Mesodermal cell (in vitro differentiated cells): ENCODE measurements at regions not wholly inside any gene's neighbourhood (a gene's known extent, or its start where the extent isn't known, plus 50 kb on each side); places are given as distances from the start of the nearest gene placed in this dataset.

Source experiments
- H3K27ac ChIP-seq: 2 replicates; pipeline ENCODE4 v1.7.0; 2013; ENCODE audit warnings: mild to moderate bottlenecking, low read depth, low read length, moderate library complexity; ENCODE audit not compliant: severe bottlenecking
- H3K36me3 ChIP-seq: 2 replicates; pipeline ENCODE4 v1.7.1; 2013; ENCODE audit warnings: mild to moderate bottlenecking, low read length, moderate library complexity; ENCODE audit not compliant: control insufficient read depth, insufficient read depth
- H3K4me1 ChIP-seq: one replicate; pipeline ENCODE4 v1.7.1; 2013; ENCODE audit warnings: mild to moderate bottlenecking, low read length; ENCODE audit not compliant: insufficient read depth, control insufficient read depth, poor library complexity, severe bottlenecking
- H3K4me3 ChIP-seq: 2 replicates; pipeline ENCODE4 v1.7.0; 2013; ENCODE audit warnings: low read length, control low read depth, mild to moderate bottlenecking; ENCODE audit not compliant: insufficient read depth, poor library complexity, severe bottlenecking; ENCODE audit errors: extremely low read depth
- H3K9me3 ChIP-seq: 2 replicates; pipeline ENCODE4 v1.7.1; 2013; ENCODE audit warnings: mild to moderate bottlenecking, low read length, moderate library complexity; ENCODE audit not compliant: control insufficient read depth
- WGBS, 2 experiments: methylation state at CpG; one replicate each; pipeline ENCODE4 v1.1.5; 2013; ENCODE audit warnings: missing lambda C conversion rate in 2 of 2; ENCODE audit not compliant: insufficient coverage in 2 of 2; 5-methylcytosine and 5-hydroxymethylcytosine counted together

GRCh38 chr3:118036215-118036614, 998.4 kb downstream of the IGSF11 start:
- Histone ChIP-seq H3K27ac (no peak overlapping the region), H3K36me3 (no peaks in the 10 kb centered on the region), H3K4me3 (no peak overlapping the region), H3K4me1 (no peaks in the 10 kb centered on the region), H3K9me3 (peaks cover 10% of the 10 kb centered on the region)
- 80% methylated on average over 1 of the region's 1 CpG; no CpG with 5 or more reads in 1 of the 2 experiments for WGBS, 2 experiments

DNA sequence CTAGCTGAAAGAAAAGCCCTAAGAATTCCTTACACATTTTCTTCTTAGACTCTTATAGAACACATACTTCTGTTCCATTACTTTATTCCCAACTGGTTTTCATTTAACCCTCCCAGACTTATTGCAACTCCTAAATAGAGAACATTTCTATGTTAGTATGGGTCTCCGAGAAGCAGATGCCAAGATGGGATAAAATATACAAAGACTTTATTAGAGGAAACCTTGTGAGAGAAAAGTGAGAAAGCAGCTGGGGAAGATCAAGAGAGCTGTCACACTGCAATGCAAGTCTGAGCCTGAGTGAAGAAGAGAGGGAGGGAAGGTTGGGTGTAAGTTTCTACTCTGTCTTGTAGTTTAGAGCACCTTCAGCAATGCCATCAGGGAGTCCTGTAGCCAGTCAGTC, 979.3 kb downstream of the IGSF11 start:
- no peak overlapping the region for H3K4me3 ChIP-seq
- WGBS, 2 experiments, result 0% methylated on average over 1 of the region's 1 CpG; no CpG with 5 or more reads in 1 of the 2 experiments

GRCh38 chr3:118057086-118057485, 977.6 kb downstream of the IGSF11 start:
- WGBS, 2 experiments, result 83% methylated on average over 1 of the region's 1 CpG; no CpG with 5 or more reads in 1 of the 2 experiments
- Histone ChIP-seq H3K4me1 (no peaks in the 10 kb centered on the region), H3K27ac (no peak overlapping the region), H3K36me3 (no peaks in the 10 kb centered on the region), H3K4me3 (no peak overlapping the region), H3K9me3 (no peaks in the 10 kb centered on the region)

More for the DNA sequence above, 979.3 kb downstream of the IGSF11 start:
- Histone ChIP-seq H3K27ac (no peak overlapping the region), H3K36me3 (no peaks in the 10 kb centered on the region), H3K4me1 (no peaks in the 10 kb centered on the region), H3K9me3 (no peaks in the 10 kb centered on the region)

DNA sequence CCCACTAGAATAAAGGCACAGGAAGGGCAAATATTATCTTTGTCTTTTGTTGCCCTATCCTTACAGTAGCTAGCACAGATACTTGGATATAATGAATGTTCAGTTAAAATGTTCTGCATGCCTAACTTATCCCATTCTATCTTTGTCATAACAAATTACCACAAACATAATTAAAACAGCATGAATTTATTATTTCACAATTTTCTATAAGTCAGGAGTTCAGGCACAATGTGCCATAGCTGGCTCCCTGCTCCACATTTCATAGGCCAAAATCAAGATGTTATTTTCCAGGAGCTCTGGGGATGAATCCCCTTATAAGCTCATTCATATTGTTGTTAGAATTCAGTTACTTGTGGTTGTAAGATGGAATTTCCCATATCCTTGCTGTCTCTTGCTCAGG, 975.5 kb downstream of the IGSF11 start:
- H3K4me1 ChIP-seq, result no peaks in the 10 kb centered on the region
- H3K9me3 ChIP-seq, result no peaks in the 10 kb centered on the region
- H3K4me3 ChIP-seq, result no peak overlapping the region
- H3K36me3 ChIP-seq, result no peaks in the 10 kb centered on the region
- H3K27ac ChIP-seq, result no peak overlapping the region

GRCh38 chr3:118067439-118067838, 967.2 kb downstream of the IGSF11 start:
- WGBS, 2 experiments, result 100% methylated on average over 1 of the region's 4 CpGs
- Histone ChIP-seq H3K4me1 (no peaks in the 10 kb centered on the region), H3K36me3 (no peaks in the 10 kb centered on the region), H3K4me3 (no peak overlapping the region), H3K9me3 (no peaks in the 10 kb centered on the region), H3K27ac (no peak overlapping the region)

DNA sequence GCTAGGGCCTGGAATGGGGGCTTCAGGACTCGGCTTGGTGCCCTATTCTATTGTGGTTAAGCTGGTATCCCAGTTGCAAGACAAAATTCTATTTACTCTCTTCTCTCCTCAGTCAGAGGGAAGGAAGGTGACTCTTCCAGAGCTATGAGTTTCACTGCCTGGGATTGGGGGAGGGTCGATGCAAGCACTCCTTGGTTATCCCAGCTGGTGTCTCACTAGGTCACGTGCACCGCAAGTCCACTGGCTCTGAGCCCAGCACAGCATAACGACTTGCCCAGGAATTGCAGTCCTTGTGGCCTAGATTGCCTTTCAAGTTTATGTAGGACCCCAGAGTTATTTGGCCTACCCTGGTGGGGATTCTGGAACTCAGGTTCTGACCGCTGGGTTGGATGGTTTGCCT, 958.8 kb downstream of the IGSF11 start:
- H3K9me3 ChIP-seq, result no peaks in the 10 kb centered on the region
- 53 to 71% methylated on average over 3 to 4 of the region's 6 CpGs for WGBS, 2 experiments
- H3K4me3 ChIP-seq, result no peak overlapping the region
- H3K27ac ChIP-seq, result no peak overlapping the region
- H3K4me1 ChIP-seq, result no peaks in the 10 kb centered on the region
- no peaks in the 10 kb centered on the region for H3K36me3 ChIP-seq

DNA sequence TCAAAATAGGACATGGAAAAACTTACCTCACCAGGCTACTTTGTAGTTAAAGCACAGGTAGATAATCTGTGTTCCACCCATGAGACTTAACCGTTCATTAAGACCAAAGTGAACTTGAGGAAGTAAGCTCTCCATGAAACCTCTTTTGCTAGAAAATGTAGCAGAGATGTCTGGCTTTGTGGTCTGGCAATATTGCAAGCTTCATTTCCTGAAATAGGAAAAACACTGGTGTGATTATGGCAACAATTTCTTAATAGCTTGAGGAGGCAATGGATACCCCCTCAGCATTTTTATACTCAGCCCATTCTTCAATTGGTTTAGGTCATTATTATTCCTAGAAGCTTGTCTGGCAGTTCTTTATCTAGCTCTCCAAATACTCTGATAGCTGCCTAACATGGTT, 957.3 kb downstream of the IGSF11 start:
- H3K27ac ChIP-seq, result no peak overlapping the region
- H3K4me3 ChIP-seq, result no peak overlapping the region
- H3K4me1 ChIP-seq, result no peaks in the 10 kb centered on the region
- no peaks in the 10 kb centered on the region for H3K36me3 ChIP-seq
- H3K9me3 ChIP-seq, result no peaks in the 10 kb centered on the region
- WGBS, 2 experiments, result 100% methylated on average over 1 of the region's 1 CpG; no CpG with 5 or more reads in 1 of the 2 experiments

- 45 to 69% methylated on average over 1 of the region's 1 CpG for WGBS, 2 experiments
- no peak overlapping the region for H3K27ac ChIP-seq
These were observed 953.8 kb downstream of the IGSF11 start for GRCh38 chr3:118080889-118081288.

DNA sequence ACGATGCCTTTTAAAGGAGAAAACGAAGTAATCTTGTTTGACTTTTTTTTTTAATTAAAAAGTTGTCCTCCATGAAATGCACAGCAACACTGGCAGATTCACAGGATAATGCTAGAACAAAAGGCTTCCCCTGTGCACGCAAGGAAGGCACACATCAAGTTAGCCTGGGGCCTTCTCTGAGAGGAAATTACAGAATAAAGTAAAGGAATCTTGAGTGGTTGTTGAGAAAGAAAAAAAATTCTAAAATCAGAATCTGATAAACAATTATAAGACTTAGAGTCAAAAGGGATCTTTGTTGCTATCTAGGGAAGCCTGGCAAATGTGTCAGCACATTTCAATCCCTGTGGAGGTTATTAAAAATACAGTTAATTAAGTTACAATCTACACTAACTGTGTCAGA, 946.0 kb downstream of the IGSF11 start:
- Histone ChIP-seq H3K4me3 (no peak overlapping the region), H3K9me3 (peaks cover 17% of the 10 kb centered on the region), H3K27ac (no peak overlapping the region), H3K36me3 (no peaks in the 10 kb centered on the region), H3K4me1 (no peaks in the 10 kb centered on the region)
- no CpG with 5 or more reads among the region's 3 CpGs for WGBS, 2 experiments

More at GRCh38 chr3:118080889-118081288, 953.8 kb downstream of the IGSF11 start:
- Histone ChIP-seq H3K36me3 (no peaks in the 10 kb centered on the region), H3K4me1 (no peaks in the 10 kb centered on the region), H3K9me3 (no peaks in the 10 kb centered on the region), H3K4me3 (no peak overlapping the region)

GRCh38 chr3:118089563-118089962, 945.1 kb downstream of the IGSF11 start:
- no peaks in the 10 kb centered on the region for H3K4me1 ChIP-seq
- peaks cover 25% of the 10 kb centered on the region for H3K9me3 ChIP-seq
- H3K36me3 ChIP-seq, result no peaks in the 10 kb centered on the region
- no peak overlapping the region for H3K27ac ChIP-seq
- 57% methylated on average over 1 of the region's 1 CpG; no CpG with 5 or more reads in 1 of the 2 experiments for WGBS, 2 experiments
- no peak overlapping the region for H3K4me3 ChIP-seq

DNA sequence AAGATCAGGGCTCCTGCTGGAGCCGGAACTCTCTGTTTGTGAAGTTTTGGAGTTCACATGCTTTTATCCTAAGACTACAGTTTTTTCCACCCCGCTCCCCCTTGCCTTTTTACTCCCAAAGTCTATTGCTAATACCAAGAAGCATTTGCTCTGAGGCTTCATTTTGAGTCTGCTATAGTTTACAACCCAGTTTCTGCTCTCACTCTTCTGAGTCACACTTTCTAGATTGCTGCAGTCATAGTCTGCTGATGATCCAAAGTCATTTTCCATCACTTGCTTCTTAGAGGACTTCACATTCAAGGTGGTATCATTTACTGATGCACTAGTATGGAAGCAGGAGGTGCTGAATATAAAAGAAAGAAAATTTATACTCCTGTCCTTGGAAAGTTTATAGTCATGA, 937.4 kb downstream of the IGSF11 start:
- WGBS, 2 experiments, result 75 to 87% methylated on average over 2 of the region's 2 CpGs
- Histone ChIP-seq H3K9me3 (peaks cover 20% of the 10 kb centered on the region), H3K4me1 (no peaks in the 10 kb centered on the region), H3K4me3 (no peak overlapping the region), H3K27ac (no peak overlapping the region), H3K36me3 (no peaks in the 10 kb centered on the region)
